ENCODE measurements at regions not wholly inside any gene's neighbourhood (a gene's known extent, or its start where the extent isn't known, plus 50 kb on each side); places are given as distances from the start of the nearest gene placed in this dataset.

GRCh38 chr9:71515107-71515506, 253.2 kb downstream of the CEMIP2 start:
- TF ChIP-seq CTCF (IDR thresholded peaks at IDR 0.05) (no peak), POLR2A (IDR thresholded peaks at IDR 0.05) (no peak)

Data from testis (tissue), 2 donors.